ENCODE measurements at regions not wholly inside any gene's neighbourhood (a gene's known extent, or its start where the extent isn't known, plus 50 kb on each side); places are given as distances from the start of the nearest gene placed in this dataset.

DNA sequence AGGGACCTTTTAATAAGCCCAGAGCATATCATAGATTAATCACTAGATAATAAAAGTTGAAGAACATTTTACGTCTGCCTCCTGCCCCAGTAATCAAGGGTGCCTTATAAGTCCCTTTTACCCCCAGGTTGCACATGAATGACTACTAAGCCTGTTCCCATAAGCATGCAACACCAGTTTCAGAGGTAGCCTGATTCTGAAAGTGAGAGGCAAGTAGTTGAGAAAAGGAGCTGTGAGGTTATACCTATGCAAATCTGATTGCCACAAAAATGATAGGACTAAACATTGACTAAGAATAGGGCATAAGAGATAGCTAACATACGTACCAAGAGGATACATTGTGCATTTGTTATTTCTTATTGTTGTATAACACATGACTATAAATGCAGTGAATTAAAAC is 681.9 kb downstream of the ISL1 start:
- TF ChIP-seq EZH2 (IDR thresholded peaks at IDR 0.05) (no peak), EZH2phosphoT487 (IDR thresholded peaks at IDR 0.05) (no peak)
- TF ChIP-seq, protein P1, sequence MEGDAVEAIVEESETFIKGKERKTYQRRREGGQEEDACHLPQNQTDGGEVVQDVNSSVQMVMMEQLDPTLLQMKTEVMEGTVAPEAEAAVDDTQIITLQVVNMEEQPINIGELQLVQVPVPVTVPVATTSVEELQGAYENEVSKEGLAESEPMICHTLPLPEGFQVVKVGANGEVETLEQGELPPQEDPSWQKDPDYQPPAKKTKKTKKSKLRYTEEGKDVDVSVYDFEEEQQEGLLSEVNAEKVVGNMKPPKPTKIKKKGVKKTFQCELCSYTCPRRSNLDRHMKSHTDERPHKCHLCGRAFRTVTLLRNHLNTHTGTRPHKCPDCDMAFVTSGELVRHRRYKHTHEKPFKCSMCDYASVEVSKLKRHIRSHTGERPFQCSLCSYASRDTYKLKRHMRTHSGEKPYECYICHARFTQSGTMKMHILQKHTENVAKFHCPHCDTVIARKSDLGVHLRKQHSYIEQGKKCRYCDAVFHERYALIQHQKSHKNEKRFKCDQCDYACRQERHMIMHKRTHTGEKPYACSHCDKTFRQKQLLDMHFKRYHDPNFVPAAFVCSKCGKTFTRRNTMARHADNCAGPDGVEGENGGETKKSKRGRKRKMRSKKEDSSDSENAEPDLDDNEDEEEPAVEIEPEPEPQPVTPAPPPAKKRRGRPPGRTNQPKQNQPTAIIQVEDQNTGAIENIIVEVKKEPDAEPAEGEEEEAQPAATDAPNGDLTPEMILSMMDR (IDR thresholded peaks at IDR 0.05), result no peak
